PFSK-1 (cell line): ENCODE measurements at regions not wholly inside any gene's neighbourhood (a gene's known extent, or its start where the extent isn't known, plus 50 kb on each side); places are given as distances from the start of the nearest gene placed in this dataset.

Experiments
- POLR2AphosphoS5 ChIP-seq: IDR thresholded peaks from 2 replicates; pipeline ENCODE4 v1.6.1; 2012; ENCODE audit warnings: low read depth, mild to moderate bottlenecking, control low read depth, low read length, moderate library complexity
- REST ChIP-seq, 2 experiments: IDR thresholded peaks; 2 replicates each; pipeline versions ENCODE4 v1.6.1 to v1.8.0; 2011 to 2012; ENCODE audit warnings: low read depth in 2 of 2, low read length in 2 of 2, control low read depth in 1 of 2, inconsistent platforms in 1 of 2, mild to moderate bottlenecking in 1 of 2, moderate library complexity in 1 of 2; ENCODE audit not compliant: insufficient read depth in 1 of 2
- TAF1 ChIP-seq: IDR thresholded peaks from 2 replicates; pipeline ENCODE4 v1.6.1; 2012; ENCODE audit warnings: low read length, control low read depth, borderline replicate concordance; ENCODE audit not compliant: insufficient read depth

- no peak for TF ChIP-seq REST (IDR thresholded peaks at IDR 0.05; ENCODE audit: insufficient read depth in 1 of 2, low read depth in 2 of 2, low read length in 2 of 2)
- TF ChIP-seq TAF1: no peak
- TF ChIP-seq POLR2AphosphoS5: no peak
Observed at GRCh38 chr2:139720056-139720455, 939.9 kb upstream of the NXPH2 start.
